Right renal pelvis (tissue), 4 donors: ENCODE measurements at regions not wholly inside any gene's neighbourhood (a gene's known extent, or its start where the extent isn't known, plus 50 kb on each side); places are given as distances from the start of the nearest gene placed in this dataset.

Experiments
- DNase-seq, 4 donors: peaks; one replicate each; pipeline ENCODE4 v3.0.0-alpha.2; 2013; ENCODE audit warnings: low read depth in 4 of 4, low spot score in 3 of 4, missing footprints in 1 of 4

DNA sequence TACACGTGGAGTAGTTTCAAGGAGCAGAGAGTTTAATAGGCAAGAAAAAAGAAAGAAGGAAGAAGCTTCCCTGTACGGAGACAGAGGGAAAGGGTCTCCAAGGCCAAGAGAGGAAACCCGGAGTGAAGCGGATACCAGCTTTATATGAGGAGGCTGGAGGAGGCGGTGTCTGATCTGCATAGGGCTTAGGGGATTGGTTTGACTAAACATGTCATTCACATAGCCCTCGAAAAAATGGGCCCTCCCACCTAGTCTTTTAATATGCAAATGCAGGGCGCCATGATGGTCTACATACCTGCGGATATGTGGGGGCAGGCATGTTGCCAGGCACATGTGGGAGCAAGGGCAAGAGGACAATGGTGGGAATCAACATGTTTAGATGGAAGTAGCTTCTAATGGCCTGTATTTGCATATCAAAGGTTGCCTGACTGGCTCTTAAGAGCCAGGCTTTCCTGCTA lies 103.1 kb upstream of the UGT8 start:
- DNase-seq: no peak

DNA sequence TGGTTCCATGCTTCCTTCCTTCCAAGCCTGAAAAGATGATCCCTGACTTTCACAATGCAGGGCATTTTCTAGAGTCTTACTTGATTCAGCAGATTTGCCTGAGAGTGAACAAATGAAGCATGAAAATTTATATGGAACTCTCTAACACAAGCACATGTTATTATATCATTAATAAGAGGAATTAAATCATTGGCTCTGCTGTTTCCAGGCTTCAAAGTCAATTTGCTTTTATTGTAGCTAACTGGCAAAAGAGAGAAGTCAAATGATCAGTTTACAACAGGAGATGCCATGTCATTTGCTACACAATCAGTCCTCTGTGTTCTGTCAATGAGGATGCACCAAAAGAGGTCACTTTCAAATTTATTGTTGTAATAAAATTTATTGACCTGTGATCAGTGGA lies 101.5 kb upstream of the UGT8 start:
- no peak for DNase-seq

DNA sequence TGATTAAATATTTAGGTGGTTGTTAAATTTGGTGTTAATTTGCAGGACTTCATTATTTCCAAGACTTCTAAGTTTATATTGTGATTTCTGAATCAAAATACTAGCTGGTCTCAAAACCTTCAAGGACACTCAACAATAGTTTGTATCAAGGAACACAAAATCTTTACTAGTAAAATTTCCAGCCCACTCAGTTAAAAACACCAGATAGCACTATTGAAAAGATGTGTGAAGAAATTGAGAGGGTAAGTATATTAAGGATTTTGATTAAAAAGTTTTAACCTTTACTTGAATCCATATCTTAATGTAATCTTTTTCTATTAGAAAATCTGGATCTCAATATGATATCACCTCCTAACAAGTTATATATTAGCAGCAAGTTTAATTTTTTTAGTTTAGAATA lies 89.3 kb upstream of the UGT8 start:
- no peak for DNase-seq

DNA sequence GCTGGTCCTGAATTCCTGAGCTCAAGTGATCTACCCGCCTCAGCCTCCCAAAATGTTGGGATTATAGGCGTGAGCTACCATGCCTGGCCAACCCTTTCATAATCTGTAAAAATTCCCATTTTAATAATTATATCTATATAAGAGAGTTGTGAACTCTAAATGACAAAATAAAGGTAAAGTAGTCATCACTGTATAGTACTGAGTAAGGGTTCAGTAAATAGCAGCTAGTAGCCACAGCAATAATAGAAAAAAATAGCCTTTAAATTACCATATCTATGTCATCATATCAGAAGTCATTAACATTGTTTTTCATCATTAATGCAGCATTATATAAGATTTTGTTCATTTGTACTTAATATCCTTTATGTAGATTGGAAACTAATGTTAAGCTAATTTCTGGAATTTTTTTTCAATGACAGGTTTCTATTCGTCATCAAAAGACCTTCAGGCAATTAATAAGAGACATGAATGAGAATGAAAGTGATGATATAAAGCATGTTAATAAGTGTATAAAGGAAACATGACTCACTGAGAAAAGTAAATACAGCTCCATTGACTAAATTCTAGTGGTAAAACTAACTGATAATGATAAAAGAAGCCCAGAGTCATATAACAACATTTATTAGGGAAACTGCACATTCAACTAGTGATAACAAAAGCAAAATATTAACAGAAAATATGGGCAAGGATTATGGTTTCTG lies 85.9 kb upstream of the UGT8 start:
- DNase-seq: no peak

DNA sequence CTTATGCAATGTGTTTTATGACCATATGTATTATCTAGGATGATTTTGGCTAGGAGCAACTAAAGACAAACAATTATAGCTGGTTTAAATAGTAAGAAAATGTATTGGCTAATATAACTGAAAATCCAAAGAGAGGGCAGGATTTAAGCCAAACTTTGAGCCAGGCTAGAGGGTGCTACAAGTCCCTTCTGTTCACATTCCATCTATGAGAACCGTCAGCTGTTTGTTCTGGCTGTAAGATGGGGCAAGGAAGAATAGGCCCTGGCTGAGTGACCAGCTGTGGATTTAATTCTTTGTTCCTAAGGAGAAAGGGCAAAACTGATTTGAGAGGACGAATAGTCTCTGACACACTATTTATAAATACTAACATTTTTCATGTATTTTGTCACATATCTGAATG lies 79.2 kb upstream of the UGT8 start:
- no peak for DNase-seq

DNA sequence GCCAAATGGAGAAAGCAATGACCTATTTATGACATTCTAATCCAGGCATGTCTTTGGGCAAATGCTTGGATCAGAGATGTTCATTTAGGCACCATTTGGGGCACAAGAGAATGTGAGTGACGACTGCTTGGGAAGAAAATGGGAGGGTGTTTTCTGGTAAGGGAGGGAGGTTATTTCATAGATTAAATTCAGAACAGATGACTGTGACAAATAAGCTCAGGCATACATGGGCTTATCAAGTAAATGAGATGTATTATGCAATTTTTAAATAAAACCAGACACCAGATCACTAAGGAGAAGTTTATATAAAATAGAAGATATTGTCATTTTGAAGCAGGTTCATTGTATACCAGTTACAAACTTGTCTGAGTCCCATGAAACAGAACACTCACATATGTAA lies 71.4 kb upstream of the UGT8 start:
- no peak for DNase-seq

DNA sequence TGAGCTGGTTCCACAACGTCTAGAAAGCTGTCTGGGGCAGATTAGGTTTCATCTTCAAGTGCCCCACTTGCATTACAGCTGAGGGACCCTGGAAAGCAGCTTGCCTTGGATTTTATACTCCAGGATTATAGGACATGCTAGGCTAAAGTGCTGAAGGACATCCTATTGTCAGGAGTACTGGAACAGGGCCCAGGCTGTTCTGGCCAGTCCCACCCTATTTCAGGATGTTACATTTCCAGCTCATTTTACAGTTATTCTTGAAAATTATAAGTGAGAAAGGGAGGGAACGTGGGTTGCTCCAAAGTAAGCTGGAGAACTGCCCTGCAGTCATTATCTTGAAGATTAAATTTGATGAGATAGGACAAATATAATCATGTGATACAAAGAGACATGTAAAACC lies 71.0 kb upstream of the UGT8 start:
- DNase-seq: no peak

DNA sequence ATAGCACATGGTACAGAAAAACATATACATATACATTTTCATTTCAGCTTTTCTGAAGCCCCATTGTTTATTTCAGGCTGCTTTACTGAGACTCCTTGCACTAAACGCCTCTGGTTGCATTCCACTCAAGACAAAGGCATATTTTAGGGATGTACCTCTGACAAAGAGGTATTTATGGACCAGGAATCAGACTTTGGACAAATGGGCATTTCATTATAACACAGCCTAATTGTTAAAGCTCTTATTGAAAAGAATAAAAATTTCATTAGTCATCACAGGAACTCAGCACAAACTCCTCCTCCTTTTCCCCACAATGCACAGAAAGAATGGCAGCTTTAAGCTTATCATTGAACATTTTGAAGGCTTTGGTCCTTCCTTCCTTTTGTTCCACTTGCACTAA lies 62.9 kb upstream of the UGT8 start:
- no peak for DNase-seq

DNA sequence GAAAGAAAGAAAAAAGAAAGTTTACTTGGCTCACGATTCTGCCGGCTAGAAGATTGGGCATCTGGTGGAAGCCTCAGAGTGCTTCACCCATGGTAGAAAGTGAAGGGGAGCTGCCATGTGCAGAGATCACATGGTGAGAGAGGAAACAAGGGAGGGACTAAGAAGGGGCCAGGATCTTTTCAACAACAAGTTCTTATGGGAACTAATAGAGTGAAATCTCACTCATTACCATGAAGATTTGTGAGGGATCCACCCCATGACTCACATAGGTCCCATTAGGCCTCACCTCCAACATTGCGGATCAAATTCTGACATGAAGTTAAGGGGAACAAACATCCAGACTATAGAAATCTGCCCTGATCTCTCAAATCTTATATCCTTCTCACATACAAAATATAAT lies 61.3 kb upstream of the UGT8 start:
- DNase-seq: no peak

DNA sequence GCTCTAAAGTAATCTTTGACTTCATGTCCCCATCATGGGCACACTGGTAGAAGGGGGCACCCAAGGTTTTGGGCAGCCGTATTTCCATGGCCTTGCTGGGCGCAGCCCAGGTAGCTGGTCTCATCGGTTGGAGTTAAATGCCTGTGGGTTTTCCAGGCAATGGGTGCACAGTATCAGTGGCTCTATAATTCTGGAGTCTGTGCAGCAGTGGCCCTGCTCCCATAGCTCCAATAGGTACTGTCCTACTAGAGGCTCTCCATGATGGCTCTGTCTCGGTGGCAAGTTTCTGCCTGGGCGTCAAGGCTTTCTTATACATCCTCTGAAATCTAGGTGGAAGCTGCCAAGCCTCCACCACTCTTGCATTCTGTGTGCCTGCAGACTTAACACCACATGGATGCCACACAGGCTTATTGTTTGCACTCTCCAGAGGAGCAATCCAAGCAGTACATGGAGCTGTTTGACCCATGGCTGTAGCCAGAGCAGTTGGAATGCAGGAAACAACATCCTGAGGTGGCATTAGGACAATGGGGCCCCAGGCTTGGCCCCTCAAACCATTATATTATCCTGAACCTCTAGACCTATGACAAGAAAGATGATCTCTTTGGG lies 60.5 kb upstream of the UGT8 start:
- no peak for DNase-seq

DNA sequence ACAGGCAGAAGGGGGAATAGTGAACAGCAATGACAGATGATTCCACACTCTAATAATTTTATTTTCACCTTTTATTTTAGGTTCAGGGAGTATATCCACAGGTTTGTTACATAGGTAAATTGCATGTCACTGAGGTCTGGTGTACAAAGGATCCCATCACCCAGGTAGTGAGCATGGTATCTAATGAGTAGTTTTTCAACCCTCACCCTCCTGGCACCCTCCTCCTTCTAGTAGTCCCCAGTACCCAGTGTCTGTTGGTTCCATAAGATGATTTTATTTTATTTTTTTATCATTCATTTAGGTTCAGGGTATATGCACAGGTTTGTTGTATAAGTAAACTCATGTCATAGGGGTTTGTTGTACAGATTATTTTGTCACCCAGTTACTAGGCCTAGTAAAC lies 58.6 kb upstream of the UGT8 start:
- no peak for DNase-seq

DNA sequence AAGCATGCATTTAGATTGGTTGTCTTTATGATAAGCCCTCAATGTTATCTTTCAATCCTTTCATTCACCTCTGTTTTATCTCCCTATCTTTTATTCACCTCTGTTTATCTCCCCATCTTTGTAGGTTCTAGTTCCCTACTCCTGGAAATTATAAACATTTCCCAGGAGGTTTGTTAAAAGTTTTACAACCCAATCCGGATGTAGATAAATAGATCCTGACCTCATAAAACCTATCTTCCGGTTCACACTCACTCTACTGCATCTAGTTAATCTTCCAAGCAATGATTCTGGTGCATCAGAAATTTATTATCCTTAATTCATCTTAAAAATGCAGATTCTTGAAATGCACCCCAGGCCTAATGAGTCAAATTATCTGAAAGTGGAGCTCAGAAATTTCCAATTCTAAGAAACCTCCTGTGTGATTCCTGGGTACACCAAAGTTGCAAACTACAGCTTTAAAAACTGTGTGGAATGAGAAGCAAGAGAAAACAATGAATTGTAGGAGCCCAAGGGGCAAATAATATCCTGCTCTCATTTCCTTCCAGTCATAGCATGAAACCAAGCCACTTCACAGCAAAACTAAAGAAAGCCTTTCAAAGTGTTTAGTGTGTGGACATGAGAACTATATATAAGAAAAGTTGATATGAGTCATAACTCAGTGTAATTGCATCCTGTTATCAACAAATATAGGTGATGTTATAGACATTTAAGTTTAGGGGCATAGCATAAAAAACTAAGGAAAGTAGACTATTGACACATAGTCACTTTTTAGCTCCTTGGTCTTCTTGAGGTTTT lies 51.1 kb upstream of the UGT8 start:
- DNase-seq: no peak
